ENCODE measurements at regions not wholly inside any gene's neighbourhood (a gene's known extent, or its start where the extent isn't known, plus 50 kb on each side); places are given as distances from the start of the nearest gene placed in this dataset.

- TF ChIP-seq POLR2AphosphoS5 (IDR thresholded peaks at IDR 0.05; ENCODE audit: insufficient read depth in 1 of 2, low read depth in 1 of 2): no peak
- no peak for TF ChIP-seq CTCF (IDR thresholded peaks at IDR 0.05)
Measured at GRCh38 chr17:71926746-71927398, 193.9 kb upstream of the SOX9 start.

All from vagina (tissue), 2 donors.